ENCODE measurements at regions not wholly inside any gene's neighbourhood (a gene's known extent, or its start where the extent isn't known, plus 50 kb on each side); places are given as distances from the start of the nearest gene placed in this dataset.

DNA sequence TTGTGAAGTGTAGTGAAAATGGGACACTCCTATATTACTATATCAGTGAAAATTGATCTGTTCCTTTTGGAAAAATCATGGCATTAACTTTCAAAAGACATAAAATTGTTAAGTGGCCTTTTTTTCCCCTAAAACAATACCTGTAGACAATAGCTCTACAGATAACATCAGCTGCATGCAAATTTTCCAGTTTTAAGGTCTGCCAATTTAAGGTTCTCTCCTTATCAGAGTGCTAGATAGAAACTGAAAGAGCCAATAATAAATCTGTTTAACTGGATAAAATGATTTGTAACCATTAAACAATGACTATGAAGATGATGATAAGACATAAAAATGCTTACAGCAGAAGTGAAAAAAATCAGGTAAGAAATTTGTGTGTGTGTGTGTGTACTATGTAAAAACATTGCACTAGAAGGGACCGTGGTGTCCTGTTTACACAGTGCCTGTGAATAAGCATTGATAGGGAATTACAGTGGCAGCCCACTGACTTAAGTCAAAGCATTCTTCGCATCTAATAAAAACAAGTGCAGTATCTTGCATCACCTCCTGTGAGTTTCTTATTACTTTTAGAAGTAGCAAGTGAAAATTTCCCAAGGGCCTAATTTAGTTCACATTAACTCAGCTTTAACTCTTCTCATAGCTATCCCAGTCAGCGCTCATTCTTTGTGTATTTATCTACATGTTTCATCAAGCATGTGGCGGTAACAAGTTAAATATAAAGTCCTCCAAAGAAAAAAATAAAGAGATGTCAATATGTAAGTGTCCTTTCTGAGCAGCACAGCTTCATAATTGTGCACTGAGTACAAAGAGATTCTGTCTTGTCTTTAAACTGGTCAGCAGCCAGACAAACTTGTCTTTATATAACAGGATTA, 261.9 kb downstream of the ARL4A start:
- FAIRE-seq: no peak

DNA sequence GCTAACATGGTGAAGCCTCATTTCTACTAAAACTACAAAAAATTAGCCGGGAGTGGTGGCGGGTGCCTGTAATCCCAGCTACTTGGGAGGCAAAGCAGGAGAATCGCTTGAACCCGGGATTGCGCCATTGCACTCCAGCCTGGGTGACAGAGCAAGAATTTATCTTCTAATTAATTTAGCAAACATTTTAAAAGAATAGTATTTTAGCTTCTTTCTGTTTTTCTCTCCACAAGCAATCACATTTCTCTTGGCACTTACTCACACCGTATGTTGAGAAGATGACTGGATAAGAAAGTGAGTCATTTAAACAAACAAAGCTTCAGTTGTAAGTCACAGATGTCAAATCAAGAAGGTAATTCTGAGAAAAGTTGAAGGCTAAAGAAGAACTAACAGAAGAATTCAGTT, 264.0 kb downstream of the ARL4A start:
- no peak for FAIRE-seq

DNA sequence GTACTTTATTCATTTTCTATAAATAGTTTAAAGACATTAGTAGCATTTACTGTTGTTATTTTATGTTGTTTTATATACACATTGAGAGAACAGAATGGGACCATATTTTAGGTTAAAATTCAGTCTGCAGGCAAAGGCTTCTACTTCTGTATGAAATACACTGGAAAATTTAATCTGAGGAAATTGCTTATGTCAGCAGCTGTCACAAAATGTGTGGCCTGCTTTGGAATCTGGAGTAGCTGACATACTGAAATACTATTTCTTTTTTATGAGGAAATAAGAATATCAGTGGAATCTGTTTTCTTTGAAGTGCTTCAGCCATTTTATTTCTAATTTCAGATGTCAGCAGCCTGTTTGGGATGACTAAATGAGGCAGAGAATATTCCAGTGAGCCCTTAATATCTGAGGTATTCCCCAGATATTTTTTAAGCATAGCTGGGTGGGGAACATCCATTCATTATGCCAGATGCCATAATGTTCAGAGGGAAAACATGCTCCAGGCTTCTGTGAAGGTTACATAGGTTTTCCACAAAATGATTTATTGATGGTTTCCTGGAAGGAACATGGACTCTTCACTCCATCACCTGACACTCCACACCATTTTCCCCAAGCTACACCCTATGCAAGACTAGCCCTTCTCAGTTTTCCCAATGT, 267.1 kb downstream of the ARL4A start:
- no peak for FAIRE-seq

DNA sequence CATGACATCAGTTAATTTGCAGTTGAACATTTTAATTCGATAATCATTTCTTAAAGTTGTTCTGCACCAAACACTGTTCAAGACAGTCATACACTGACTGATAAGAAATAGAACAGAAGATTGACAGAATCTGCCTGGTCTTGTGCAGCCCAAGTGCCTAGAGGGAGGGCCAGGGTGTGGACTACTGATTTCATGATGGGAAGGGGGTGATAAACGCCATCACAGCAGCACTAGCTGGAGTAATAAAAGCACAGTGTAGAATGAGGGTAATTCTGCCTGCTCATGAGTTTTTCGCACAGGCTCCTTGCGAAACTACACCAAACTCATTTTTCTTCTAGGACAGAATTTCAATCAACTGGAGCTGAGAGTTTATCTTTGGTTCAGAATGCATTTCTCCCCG, 270.1 kb downstream of the ARL4A start:
- FAIRE-seq: no peak

DNA sequence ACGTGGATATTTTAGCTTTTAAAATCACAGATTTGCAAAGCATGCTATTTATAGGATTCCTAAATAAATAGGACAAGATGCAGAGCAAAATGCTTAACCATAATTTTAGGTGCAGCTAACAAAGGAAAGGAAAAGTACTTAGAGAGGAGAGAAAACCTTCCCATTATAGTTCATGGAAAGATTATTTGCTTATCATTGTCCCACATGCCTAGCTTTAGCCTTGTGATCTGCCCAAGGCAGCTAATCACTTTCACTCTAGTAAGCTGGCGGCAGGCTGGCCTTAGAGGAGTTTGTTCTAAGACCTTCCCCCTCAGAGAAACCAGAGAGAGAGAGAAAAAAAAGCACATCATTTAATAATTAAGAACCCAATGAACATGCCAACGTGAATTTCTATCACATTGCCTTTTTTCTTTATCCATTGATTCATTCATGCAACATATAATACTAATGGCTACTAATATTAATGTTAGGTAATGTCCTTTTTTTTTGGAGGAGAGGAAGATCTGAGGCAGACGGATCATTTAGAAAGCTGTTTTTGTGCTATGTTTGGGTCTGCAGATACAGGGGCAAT, 274.6 kb downstream of the ARL4A start:
- no peak for FAIRE-seq

DNA sequence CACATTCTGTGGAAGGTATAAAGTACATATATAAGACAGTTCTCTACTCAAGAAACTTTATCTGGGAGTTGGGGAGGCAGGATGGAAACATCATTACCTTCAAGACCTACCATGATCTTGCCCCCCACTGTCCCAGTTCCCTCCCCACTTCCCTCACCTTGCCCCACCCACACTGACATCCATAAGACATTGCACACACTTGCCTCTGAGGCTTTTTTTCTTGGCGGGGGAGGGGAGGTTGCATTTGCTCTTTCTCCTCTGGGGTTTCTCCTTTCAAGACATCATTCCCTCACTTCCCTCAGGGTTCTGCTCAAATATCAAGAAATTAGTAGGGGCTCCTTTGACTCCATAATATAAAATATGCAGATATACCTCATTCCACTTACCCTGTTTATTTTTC, 276.0 kb downstream of the ARL4A start:
- FAIRE-seq: no peak

DNA sequence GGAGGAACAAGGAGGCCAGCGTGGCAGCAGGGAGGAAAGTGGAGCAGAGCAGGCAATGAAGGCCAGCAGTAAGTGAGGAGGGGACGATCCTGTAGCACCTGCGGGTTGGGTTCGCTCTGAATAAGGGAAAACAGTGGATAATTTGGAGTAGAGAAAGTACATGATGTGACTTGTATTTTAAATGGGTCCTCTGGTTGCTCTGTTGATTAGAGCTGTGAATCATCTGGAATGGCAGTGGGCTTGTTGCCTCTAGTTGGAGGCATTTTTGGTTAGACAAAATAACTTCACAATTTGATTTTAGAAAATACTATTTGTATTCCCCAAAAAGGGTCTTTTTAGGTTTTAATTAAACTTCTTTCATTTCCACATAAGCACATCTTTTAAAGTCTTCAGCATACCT, 277.4 kb downstream of the ARL4A start:
- FAIRE-seq: no peak

DNA sequence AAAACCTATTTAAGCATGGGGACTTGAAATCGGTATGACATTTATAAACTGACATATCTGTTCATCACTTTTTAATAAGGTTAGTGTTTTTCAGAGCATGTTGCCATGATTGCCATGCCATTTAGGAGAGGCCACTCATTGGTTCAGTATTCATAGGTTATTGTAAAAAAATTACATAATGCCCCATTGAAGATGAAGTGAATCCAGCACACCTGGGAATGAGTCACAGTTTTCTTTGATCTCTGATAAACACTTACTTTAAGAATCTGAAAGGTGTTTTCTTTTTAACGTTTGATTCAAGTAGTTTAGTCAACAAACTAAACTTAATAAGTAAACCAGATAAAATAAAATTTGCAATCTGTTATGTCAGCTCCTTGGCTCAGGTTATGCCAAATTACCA, 278.3 kb downstream of the ARL4A start:
- FAIRE-seq: no peak

DNA sequence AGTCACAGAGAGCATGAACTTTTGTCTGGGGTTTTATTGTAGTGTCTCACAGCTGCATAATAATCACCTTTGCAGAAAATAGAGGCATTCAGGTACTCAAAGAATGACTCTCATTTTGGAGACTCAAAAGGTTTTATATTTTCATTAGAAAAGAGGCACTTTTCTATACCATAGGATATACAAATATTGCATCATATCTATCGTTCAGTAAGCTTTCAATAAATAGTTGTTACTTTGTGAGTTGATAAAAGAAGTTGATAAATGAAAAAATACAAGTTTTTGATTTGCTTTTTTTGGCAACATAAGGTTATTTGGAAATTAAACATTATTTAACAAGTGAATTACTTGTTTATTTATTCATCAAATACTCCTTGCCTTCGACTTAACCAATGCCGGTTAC, 279.9 kb downstream of the ARL4A start:
- no peak for FAIRE-seq

DNA sequence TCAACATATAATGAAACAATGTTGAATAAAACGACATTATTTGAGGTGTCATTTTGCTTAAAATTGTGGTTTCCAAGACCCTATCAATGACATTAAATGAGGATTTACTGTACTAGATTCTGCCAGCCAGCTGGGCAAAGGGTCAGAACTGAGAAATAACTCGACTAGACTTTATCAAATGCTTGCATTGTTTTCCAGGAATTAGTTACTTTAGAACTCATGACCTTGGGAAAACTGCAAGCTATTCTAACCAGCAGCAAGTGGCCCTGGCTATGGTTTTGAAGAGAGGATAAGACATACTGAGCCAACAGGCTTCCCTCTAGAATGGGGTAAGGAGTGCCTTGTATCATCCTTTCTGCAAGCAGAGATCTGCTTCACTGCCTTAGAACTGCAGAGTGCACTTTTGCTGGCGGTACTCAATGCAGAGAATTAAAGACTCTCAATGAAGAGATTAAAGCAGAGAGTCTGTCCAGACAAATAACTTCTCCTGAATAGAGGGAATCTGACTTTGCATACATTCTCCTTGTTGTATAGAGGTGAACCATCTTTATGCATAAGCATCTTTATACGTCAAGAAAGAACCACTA, 281.5 kb downstream of the ARL4A start:
- FAIRE-seq: no peak

DNA sequence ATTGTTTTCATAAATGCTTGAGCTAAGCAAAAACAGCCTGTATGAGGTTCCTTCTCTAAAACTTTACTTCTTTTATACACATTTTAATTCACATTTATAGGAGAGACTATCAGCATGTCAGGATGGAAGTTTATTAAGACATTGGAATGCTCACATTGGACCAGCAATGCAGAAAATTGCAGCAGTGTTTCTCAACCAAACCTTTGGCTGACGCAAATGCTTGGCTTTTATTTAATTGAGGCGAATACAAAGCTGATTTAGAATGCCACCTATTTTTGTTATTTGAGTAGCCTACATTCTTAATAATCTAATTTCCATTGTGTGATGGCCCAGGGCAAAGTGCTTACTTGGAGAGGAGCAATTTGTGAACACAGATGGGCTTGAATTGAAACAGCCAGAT, 283.2 kb downstream of the ARL4A start:
- FAIRE-seq: no peak

DNA sequence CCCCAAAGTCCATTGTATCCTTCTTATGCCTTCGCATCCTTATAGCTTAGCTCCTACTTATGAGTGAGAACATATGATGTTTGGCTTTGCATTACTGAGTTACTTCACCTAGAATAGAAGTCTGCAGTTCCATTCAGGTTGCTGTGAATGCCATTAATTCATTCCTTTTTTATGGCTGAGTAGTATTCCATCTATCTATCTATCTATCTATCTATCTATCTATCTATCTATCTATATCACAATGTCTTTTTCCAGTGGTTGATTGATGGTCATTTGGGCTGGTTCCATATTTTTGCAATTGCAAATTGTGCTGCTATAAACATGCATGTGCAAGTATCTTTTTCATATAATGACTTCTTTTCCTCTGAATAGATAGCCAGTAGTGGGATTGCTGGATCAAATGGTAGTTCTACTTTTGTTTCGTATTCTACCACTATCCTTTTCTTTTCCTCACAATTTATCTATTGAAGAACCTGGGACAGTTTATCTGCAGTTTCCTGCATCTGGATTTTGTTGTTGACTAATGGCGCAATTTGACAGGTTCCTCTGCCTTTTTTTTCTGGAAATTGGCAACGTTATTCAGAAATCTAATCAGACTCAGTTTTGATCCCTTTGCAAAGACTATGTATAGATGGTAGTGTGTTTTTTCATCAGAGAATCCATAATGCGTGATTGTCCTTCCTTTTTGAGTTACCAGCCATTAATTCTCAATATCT, 287.2 kb downstream of the ARL4A start:
- no peak for FAIRE-seq

DNA sequence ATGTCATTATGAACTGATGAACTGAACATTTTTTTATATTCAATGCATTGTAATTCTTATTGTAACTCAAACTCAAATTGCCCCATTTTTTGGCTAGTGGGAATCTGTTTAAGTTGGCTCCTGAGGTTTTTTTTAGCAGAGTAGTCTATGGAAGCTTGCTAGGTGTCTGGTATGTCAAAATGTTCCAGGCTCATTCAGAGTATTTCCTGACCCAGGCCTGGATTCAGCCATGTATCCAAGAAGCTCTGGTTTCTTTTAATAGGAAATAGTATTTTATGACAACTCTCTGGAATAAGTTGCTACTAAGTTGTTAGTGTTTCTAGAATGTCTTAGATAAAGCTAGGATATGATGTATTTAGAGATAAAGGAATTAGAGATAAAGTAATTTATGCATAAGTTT, 288.0 kb downstream of the ARL4A start:
- FAIRE-seq: no peak

DNA sequence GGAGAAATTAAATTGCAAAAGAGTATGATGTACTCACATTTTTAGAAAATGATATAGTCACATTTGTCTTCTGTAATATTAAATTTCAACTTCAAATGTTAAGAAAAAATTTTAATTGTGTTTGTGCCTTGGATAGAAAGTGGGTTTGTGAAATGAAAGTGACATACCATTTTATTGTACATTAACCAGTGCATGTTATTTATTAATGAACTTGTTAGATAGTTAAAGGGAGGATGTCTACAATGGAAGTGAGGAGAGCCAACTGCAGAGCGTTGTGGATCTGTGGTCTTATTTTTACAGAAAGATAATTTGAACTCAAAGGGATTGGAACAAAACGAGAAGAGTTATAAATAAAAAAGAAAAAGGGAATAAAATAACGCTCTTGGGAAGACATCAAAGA, 291.7 kb downstream of the ARL4A start:
- no peak for FAIRE-seq

DNA sequence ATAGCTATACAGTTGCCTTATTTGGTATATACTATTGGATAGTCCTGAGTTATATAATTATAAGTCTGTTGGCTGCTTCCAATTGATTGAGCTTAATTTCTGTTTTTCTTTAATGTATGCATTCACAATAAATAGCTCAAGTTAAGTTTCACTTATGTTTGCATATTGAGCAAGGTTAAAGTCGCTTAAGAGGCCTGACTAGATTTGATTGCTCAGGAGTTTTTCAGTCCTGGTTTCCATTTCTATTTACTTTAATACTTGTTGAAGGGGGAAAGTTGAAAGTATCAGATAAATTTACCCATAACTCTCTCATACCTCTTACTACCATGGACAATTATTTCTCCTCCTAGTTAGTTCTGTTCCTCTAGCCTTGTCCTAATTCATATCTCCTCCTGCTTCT, 294.7 kb downstream of the ARL4A start:
- no peak for FAIRE-seq

DNA sequence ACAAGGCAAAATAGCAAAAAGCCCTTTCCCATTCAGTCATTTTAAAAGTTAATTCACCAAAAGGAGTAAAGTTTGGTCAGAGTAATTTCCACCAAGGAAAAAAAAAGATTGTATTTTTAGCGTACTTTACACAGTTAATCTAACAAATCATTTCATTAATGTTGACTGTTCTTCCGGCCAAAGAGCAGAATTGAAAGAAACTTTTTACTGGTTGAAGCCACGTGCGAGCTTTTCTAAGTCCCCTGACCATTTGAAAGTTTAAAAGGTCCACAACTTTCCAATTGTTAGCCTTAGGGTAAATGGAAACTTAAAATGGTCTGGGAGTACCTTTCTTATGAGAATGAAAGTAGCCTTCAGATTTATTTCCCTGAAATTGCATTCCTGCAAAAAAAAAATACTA, 296.7 kb downstream of the ARL4A start:
- FAIRE-seq: no peak

DNA sequence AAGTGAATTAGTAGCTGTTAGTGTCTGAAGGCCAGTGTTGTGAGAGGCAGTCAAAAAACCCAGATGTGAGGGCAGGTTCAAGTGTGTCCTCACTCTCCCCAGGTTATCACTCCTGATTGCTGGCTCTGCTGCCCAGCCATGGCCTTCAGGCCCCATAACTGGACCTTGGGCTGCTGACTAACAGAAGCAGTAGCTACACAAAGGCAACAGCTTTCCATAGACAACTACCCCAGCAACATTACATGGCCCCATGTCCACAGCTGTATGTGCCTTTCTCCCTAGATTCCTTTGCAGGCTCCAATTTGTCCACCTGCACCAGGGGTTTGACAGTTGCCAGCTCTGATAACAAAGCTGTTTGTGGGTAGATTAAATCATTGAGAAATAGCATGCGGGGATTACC, 297.8 kb downstream of the ARL4A start:
- FAIRE-seq: no peak

DNA sequence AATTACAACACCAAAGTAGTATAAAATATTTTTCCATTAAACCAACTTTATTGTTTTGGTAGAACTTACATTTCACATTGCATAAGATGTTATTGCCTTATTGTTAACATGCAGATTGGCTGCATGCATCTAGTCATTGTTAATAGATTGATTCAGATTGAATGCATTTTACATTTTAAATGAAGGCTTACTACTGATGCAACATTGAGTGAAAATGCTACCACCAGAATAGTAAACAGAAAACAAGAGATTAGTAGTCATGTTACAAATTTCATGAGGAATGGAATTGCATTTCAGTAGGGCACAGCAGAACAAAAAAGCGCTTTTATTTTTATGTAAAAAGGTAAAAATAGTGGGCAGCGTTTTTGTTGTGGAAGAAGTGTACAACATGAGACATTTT, 298.3 kb downstream of the ARL4A start:
- FAIRE-seq: no peak

DNA sequence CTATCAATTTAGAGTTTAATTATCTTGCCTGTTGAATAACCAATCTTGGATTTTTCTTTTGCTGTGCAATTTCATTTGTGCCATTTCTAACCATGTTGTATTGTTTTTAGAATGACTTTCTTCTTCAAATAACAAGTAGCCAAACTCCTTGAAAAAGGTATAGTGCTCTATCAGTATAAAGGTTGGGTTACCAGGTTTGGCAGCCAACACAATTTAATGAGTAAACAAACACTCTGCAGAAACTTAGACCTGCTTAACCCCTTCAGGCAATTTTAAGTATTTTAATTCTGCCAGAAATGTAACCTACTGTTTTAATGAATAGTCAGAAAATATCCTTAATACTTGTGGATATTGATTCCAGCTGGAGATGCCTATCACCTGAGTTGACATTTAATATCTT, 299.8 kb downstream of the ARL4A start:
- no peak for FAIRE-seq

DNA sequence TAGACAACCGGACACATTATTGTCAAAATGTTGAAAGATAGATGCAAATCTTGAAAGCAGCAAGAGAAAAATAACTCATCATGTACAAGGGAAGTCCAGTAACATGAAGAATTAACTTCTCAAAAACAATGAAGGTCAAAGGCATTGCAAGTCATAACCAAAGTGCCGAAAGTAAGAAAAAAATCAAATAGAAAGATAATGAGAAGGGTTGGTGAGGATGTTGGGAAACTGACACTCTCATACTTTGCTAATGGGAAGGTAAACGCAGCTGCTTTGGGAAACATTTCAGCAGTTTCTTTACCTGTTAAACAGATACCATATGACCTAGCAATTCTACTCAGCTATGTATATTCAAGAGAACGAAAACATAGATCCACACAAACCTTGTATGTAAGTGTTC, 303.0 kb downstream of the ARL4A start:
- no peak for FAIRE-seq

DNA sequence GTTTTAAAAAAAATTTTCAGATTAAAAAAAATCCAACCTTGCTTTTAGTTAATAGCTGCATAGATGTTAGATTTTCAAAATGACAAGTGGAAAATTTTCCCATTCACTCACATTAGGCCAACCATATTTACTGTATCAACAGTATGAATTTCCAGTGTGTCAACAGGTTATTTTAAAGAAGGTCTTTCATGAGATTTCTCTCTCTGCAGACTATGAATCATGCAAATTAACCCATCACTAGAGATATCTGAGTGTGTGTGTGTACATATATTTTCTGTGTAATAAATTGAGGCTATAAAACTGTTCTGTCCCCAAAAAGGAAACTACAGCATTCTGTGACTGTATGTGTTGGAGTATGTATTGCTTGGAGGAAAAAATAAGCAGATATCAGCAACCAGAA, 305.6 kb downstream of the ARL4A start:
- FAIRE-seq: no peak

DNA sequence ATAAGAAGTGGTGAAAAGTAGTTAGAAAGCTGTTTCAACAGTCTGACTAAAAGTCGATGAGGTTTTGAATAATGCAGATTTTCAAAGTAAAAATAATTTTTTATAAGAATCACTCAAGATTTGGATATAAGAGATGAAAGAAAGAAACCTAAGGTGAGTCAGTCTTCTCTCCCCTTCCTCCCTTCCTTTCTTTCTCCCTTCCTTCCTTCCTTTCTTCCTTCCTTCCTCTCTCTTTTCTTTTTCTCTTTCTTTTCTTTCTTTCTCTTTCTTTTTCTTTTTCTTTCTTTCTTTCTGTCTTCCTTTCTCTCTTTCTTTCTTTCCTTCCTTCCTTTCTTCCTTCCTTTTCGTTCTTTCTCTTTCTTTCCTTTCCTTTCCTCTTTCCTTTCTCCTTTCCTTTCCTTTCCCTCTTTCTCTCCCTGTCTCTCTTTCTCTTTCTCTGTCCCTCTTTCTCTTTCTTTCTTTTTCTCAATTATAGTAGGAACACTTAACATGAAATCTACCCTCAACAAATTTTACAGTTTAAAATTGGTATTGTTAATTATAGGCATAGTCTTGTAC, 308.6 kb downstream of the ARL4A start:
- no peak for FAIRE-seq

DNA sequence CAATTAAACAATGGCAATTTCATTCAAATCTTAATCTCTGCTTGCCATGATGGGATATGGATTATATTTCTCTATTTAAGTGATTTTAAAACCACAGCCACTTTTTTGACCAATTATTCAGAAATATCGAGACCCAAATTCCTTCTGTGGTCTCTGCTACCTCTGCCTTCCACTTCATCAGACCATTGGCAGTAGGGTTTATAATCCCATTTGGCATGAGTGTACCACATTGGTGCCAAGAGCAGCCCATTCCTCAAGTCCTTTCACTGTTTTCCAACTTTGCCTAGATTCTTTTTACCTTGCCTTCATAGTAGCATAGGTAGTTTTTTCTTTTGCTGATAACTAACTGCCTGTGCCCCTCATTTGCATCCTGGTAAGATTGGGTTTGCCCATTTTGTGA, 319.9 kb downstream of the ARL4A start:
- FAIRE-seq: no peak
